NCI-H1930 (cell line): ENCODE measurements at regions not wholly inside any gene's neighbourhood (a gene's known extent, or its start where the extent isn't known, plus 50 kb on each side); places are given as distances from the start of the nearest gene placed in this dataset.

Experiments
- DNase-seq, 2 experiments: peaks; one replicate each; lab custom pipeline; 2025; lab: John Stamatoyannopoulos, UW

- no peak for DNase-seq
Measured at GRCh38 chr5:175805256-175806011, 65.9 kb upstream of the CPLX2 start.

- no peak for DNase-seq
Measured at GRCh38 chr5:175808711-175809110, 62.7 kb upstream of the CPLX2 start.

GRCh38 chr5:175809531-175810121, 61.8 kb upstream of the CPLX2 start:
- no peak for DNase-seq

- DNase-seq, result no peak
Measured at GRCh38 chr5:175810457-175810856, 60.9 kb upstream of the CPLX2 start.

- DNase-seq, result no peak
Measured at GRCh38 chr5:175811589-175811988, 59.8 kb upstream of the CPLX2 start.

GRCh38 chr5:175813943-175814630, 57.3 kb upstream of the CPLX2 start:
- DNase-seq, result no peak

- no peak for DNase-seq
Measured at GRCh38 chr5:175814691-175815090, 56.7 kb upstream of the CPLX2 start.

GRCh38 chr5:175815126-175815913, 56.1 kb upstream of the CPLX2 start:
- DNase-seq, result no peak

- DNase-seq, result no peak
Measured at GRCh38 chr5:175816348-175816747, 55.0 kb upstream of the CPLX2 start.

- DNase-seq, result no peak
Measured at GRCh38 chr5:175819090-175819425, 52.3 kb upstream of the CPLX2 start.

GRCh38 chr5:175820230-175820629, 51.1 kb upstream of the CPLX2 start:
- no peak for DNase-seq
